NCI-H1105 treated with DMSO at 0.1 percent for 48 hours (cell line): ENCODE measurements at regions not wholly inside any gene's neighbourhood (a gene's known extent, or its start where the extent isn't known, plus 50 kb on each side); places are given as distances from the start of the nearest gene placed in this dataset.

Source experiments
- DNase-seq: peaks from one replicate; lab custom pipeline; 2025; lab: John Stamatoyannopoulos, UW

DNA sequence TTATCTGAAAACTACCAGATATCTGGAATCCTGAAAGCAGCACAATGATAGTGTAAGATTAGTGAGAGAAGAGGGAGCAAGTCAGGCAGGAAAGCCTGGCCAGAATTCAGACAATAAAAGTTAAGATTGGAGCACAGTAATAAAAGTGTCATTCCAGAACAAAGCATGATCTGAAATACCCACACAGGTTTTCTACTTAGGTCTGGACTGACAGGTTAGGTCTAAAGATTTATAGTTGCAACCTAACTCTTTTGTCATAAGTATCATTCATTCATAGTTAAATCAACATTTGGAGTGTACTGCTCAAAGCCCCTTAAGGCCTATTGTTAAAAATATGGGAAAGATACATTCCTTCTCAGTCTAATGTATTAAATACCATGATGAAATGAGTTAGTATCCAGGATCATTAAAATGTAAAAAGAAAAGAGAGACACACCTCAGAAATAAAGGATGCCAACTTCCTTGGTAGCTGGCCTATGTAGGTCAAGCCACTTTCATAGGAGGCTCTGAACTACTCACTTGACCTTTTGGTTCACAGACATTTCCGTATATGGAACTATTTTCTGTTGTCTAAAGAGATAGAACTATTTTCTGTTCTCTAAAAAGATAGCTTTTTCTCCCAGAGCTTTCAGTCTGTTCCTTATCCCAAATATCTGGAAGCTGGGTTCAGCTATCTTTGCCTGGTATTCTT is 105.2 kb downstream of the FAS start:
- no peak for DNase-seq

DNA sequence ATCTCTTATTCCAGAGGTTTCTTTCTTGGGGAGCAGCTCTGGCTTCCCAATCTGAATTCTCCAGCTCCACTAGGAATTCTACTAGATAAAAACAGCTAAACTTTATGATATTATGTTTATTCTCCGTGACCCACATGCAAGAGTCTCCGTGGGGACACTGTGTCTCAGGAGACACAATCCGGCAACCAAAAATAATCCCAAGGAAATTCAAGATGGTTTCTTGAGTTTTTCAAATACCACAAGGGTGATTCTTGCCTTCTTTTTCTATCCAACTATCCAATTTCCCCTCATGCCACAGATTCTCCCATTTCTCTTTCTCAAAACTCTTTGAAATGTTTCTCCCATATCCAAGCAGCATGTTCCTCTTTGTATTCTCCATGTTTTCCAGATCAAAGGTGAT is 103.1 kb downstream of the FAS start:
- DNase-seq, result no peak

DNA sequence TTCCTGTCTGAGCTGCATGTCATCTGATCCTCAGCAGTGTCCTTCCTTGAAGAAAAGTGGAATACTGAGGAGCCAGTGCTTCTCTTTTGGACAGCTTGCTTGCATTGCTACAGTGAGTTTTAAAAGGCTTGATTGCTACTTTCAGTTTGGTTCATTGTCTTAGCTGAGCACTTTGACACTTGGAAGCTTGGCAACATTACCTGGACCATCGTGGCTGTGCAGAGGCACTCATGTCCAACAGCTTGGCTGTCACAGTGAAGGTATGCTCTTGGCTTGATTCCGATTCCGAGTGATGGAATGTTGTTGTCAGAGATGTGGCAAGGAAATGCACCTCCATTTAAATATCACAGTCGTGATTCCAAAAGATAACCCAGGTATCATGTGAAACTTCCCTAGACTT is 102.4 kb downstream of the FAS start:
- no peak for DNase-seq

DNA sequence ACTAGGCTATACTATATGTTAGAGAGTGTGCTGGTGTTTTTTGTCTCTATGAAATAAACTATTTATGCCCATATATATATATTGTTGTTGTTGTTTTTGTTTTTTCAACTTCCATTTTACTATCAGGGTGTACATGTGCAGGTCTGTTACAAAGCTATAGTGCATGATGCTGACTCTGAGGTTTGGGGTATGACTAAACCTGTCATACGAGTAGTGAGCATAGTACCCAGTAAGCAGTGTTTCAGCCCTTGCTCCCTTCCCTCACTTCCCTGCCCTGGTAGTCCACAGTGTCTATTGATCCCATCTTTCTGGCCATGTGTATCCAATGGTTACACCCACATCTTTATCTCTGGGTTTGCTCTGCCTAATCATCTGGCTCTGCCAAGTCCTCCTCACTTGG is 101.8 kb downstream of the FAS start:
- no peak for DNase-seq

GRCh38 chr10:89091496-89091895 is 100.9 kb downstream of the FAS start:
- no peak for DNase-seq

DNA sequence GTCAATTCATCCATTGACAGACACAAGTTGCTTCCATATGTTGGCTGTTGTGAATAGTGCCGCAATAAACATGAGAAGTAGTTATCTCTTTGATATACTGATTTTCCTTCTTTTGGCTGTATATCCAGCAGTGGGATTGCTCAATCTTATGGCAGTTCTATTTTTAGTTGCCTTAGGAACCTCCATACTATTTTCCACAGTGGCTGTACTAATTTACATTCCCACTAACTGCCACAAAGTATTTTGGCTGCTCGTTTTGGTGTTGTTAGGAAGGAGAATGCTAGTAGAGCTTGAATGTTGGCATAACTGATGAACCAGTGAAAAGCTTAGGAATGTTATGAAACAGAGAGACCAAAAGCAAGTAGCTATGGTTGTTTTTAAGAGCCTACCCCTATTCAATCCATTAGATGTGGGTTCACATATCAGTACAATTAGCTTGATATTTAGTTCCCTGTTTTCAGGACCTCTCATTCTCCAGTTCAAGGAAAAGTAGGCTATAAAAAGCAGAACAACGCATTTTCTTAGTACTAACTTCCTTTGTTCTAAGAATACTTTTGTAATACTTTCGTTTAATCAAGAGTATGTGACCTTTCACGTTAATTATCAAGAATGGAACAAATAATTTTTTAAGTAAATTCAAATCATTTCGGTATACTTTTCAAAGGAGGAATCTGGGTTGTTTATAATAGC is 100.3 kb downstream of the FAS start:
- DNase-seq, result no peak

- DNase-seq, result no peak
Measured at GRCh38 chr10:89086801-89087521, 96.4 kb downstream of the FAS start.

GRCh38 chr10:89085153-89085552 is 94.6 kb downstream of the FAS start:
- DNase-seq, result no peak

DNA sequence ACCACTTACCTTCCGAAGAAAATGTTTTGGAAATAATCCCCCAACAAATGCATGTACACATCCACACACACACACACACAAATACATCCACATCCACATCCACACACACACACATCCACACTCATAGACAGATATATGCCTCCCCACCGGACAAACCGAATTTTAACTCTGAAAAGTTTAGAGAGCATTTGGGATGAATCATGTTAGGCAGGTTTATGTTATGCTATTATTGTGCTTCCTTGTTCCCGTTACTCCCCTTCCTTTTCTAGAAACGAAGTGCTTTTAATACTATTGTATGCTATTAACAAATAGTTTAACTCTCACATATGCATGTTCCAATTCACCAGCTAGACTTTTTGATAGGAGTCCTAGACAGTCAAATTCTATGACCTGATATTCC is 91.5 kb downstream of the FAS start:
- no peak for DNase-seq

- DNase-seq, result no peak
Measured at GRCh38 chr10:89080660-89081059, 90.1 kb downstream of the FAS start.

GRCh38 chr10:89079961-89080360 is 89.4 kb downstream of the FAS start:
- DNase-seq, result no peak

GRCh38 chr10:89078724-89079672 is 88.4 kb downstream of the FAS start:
- DNase-seq, result no peak

DNA sequence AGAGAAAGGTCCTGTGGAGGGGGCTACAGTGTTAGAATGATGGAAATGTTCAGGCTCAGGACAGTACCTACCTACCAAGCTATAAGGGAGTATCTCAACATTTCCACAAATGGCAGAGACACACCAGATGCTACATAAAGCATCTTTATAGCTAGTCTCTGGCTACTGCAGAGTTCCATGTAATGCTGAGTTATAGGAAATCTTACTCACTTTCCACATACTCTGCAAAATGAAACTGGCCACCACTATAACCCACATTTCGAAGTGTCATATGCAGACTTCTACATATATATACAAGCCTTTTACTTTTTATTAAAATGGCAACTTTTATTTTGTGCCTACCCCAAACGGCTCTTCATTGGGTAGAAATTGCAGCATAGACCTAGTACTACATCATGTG is 85.5 kb downstream of the FAS start:
- no peak for DNase-seq

GRCh38 chr10:89075631-89076030 is 85.0 kb downstream of the FAS start:
- no peak for DNase-seq

DNA sequence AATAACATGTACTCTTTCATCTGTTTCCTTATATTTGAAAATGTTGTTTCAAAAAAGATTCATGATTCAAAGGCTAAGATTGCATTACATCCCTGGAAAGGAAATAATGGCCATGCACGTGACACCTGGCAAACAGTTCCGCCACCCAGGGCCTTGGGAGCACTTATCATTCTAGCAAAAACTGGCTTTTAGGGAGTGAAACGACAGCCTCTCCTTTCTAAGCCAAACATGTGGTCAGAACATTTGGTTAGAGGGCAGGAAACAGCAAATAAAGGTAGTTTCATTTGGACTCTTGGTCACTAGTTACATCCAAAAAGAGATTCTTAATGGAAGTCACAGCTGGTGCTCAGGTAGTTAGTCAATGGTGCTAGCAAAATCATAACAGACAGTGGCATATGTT is 83.5 kb downstream of the FAS start:
- no peak for DNase-seq

DNA sequence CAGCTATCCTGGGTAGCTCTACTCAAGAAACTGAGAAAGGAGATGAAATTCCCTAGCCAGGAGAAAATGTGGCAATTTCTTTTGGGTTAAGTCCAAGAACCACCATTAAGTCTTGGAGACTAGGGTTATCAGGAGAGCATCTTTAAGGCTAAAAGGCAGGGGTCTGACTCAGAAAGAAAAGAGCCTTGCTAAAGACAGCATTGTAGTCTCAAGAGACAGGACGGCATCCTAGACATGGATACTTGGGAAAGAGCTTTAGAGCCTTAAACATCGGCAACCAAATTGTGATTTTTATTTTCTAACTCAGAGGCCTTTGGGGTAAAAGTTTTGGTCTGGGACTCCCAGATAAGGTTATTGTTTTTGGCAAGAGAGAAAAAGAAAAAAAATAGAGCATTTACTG is 83.1 kb downstream of the FAS start:
- DNase-seq, result no peak

- no peak for DNase-seq
Measured at GRCh38 chr10:89069589-89069988, 79.0 kb downstream of the FAS start.
